ENCODE measurements at regions not wholly inside any gene's neighbourhood (a gene's known extent, or its start where the extent isn't known, plus 50 kb on each side); places are given as distances from the start of the nearest gene placed in this dataset.

- no peak for DNase-seq (ENCODE audit: low read depth)
These were observed 182.0 kb upstream of the IER5L start for GRCh38 chr9:129359916-129360536.

GRCh38 chr9:129359162-129359811 is 181.2 kb upstream of the IER5L start:
- no peak for DNase-seq (ENCODE audit: low read depth)

GRCh38 chr9:129358621-129359154 is 180.6 kb upstream of the IER5L start:
- DNase-seq (ENCODE audit: low read depth) = no peak

GRCh38 chr9:129357773-129358245 is 179.7 kb upstream of the IER5L start:
- DNase-seq (ENCODE audit: low read depth) = no peak

DNA sequence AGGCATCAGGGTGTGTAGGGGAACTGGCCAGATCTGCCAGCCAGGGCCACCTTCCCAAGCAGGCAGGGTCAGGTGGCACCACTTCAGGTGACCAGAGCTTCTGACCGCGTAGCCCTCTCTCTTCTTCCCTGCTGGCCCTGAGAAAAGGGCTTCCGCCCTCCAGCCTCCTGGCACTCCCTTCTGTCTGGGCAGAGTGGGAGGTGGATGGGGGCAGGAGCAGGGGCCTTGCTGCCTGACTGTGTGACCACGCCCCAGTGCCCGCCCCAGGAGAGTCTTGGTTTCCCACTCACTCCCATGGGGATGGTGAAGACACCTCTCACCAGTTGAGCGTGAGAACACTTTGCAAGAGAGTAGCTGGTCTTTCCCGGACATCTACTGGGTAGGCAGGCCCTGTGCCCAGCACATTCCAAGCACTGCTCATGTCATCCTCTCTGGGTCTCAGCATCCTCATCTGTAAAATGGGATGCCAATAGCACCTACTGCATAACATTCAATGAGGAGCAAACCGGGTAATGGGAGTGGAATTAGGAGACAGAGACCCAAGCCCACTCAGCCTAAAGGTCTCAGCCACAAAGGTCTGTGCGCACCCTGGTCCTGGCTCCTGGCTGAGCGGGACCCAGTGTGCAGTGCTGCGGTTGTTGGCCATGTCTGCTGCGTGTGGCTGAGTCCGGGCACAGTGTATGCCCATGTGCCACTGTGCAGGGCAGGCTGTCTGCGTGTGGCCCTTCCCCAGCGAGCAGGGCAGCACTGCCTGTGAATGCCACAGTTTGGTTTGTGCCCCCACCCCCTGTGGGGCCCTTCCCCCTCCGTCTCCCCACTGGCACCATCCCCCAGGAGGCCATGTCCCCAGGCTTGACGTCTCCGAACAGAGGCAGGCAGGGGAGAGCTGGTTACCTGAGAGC is 179.1 kb upstream of the IER5L start:
- no peak for DNase-seq (ENCODE audit: low read depth)

DNA sequence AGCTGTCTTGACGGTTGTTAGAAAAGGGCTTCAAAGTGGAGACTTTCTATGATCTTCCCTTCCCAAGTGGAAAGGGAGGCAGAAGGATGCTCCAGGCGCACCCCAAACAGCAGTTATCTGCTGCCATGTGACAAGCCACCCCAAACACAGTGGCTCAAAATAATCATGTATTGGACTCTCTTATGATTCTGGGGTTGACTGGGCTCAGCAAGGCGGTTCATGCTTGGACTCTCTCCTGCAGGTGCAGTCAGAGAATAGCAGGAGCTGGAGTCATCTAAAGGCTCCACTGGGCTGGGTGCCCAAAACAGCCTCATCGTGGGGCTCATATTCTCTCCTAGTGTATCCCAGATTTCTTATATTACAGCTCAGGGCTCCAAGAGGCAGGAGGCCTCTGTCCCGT is 177.6 kb upstream of the IER5L start:
- DNase-seq (ENCODE audit: low read depth) = no peak

GRCh38 chr9:129354498-129354897 is 176.4 kb upstream of the IER5L start:
- no peak for DNase-seq (ENCODE audit: low read depth)

DNA sequence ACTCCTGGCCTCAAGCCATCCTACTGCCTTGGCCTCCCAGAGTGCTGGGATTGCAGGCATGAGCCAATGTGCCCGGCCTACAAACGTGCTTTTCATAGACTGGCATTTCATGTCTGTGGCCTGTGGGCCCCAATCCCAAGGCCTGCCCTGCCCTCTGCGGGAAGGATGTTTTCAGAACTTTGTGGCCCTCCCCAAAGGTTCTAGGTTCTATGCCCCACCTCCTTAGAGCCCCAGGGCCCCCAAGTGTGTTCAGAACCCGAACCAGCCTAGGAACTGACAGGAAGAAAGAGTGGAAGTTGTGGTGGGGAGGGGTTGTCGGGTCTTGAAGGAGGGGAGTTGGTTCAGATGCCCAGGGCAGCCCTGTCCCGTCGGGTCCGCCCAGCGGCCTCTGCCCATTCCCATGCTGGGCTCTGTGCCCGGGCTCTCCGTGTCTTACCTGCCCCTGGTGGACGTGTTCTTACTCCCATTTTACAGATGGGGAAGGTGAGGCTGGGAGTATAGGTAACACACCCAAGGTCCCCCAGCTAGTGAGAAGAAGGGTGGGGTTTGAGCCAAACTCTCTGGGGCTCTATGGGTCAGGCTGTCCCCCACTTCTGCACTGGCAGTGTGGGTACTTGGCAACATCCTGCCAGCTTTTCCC is 175.8 kb upstream of the IER5L start:
- no peak for DNase-seq (ENCODE audit: low read depth)

DNA sequence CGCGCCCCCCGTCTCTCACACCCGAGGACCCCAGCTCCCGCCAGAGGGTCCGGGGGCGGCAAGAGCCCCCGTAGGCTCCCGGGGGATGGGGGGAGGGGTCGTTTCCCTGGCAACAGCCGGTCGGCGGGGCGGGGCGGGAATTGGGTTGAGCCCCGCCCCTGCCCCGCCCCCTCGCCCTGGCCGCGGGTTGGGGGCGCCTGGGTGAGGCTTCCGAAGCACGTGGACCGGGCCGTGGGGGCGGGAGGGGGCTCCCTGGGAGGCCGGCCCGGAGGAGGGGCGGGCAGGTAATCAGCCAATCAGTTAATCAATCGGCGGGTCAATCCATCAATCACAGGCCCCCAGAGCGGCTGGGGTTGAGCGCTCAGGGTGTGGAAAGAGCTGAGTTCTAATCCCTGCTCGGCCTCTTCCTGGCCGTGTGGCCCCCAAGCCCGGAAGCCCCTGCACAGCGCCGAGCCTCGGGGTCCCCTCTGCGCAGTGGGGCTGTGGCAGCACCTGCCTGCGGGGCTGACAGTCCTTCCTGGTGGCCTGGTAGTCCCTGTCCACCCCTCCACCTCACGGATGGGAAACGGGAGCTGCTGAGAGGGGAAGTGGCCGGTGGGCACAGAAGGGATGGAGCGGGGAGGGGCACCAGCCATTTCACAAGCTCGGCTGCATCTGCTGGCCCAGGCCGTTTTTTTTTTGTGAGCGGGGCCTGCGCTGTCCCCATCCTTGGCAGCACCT is 174.2 kb upstream of the IER5L start:
- DNase-seq (ENCODE audit: low read depth) = peak; percentile 17

- no peak for DNase-seq (ENCODE audit: low read depth)
These were observed 173.6 kb upstream of the IER5L start for GRCh38 chr9:129351642-129352145.

- no peak for DNase-seq (ENCODE audit: low read depth)
These were observed 173.1 kb upstream of the IER5L start for GRCh38 chr9:129351058-129351641.

DNA sequence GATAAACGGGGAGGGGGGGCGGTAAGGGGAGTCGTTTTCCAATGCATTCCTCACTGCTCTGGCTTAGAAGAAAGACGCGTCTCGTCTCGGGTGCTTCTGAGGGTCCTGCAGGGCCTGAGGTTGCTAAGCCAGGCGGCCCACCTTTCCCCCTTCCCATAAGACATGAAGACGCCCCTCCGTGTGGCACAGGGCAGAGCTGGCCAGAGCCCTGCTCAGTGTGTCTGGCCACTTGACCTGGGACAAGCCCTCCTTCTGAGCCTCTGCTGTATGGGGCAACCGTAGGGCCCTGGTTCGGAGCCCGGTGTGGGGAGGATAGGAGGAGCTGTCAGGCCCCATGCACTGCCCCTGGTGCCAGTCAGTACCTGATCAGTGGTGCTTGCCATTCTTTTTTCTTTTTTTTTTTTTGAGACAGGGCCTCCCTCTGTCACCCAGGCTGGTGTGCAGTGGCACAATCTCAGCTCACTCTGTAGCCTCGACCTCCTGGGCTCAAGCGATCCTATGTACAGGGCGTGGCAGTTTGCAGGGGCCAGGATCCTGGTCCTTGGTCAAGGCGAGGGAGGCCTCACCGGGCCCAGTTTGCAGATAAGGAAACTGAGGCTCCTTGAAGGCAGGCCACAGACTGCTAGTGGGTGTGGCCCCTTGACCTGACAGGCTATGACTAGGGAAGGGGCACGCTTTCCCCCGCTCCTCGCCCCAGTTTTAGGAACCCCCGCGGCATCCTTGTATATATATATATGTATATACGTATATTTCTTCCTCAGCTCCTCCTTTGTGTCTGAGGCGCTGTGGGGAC is 172.3 kb upstream of the IER5L start:
- no peak for DNase-seq (ENCODE audit: low read depth)

DNA sequence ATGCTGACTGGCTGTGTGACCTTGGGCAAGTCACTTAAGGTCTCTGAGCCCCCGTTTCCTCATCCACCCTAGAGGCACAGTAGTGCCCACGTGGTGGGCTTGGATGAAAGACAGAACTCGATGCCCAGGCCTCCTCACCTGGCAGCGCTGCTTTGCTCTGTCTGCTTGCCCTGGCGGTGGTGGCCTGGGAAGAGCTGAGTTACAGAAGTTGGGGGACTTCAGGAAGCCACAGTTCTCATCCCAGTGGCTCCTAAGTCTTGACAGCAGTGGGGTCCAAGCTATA is 171.5 kb upstream of the IER5L start:
- no peak for DNase-seq (ENCODE audit: low read depth)

DNA sequence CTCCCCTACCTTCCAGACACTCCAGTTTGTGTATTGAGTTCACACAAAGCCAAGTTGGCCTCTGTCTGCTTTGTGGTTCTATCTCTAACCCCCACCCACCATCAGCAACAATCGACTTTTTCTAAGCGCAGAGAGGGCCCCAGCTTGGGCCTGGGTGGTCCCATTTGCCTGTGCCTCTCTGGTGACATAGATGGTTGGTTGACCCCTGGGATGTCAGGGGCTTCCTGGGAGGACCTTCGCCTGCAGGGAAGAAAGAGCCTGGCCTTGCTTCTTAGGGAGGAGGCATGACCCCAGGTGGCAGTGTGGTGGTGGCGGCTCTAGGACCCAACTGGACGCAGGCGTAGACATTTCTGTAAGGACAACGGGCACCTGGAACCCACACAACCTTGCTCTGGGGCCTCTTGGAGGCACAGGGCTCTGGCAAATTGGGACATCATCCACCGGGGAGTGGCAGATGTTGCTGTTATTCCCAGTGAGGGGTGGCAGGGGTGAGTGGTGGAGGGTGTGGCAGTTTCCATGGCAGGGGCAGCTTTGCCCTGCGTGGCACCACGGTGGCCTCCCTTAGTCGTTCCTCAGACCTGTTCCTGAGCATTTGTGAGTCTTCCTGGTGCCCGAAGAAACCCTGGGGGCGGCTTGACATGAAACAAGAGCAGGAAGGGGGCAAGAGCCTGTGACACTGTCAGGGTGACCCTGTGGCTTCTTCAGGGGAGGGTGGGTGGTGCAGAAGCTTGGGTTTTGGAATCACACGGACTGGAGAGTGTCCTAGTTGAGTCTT is 171.0 kb upstream of the IER5L start:
- no peak for DNase-seq (ENCODE audit: low read depth)

DNA sequence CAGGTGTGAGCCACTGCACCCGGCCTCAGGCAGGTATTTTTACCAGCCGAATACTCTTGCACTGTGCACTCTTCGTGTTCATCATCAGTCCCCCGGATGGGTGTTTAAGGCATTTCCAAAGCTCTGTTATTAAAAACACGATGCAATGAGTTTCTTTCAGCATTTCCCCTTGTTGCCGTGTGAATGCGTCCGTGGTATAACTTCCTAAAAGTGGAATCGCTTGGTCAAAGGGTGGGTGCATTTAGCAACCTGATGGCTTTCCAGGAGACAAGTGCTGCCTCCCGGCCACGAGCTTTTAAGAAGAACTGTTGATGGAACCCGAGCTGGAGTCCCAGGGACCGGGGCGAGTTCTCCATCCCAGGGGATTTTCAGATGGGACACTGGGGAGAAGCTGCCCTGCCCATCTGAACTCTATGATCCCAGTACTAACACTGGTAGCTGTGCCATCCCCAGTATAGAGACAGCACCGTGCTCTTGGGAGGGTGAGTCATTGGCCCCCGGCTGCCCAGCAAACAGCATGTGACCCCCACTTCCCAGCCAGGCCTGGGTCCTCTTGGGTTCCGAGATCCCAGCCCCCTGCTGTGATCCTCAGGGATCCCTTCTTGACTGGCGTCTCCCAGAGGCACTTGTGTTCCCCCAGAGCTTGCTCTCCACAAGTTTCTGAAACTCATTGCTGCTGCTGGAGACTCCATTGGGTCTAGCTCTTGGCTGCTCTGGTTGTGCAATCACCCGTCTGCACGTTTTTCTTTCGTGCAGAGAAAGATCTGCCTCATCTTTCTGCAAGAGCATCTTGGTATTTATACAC is 169.5 kb upstream of the IER5L start:
- no peak for DNase-seq (ENCODE audit: low read depth)

GRCh38 chr9:129346046-129346445 is 168.0 kb upstream of the IER5L start:
- no peak for DNase-seq (ENCODE audit: low read depth)

GRCh38 chr9:129344641-129345495 is 166.8 kb upstream of the IER5L start:
- no peak for DNase-seq (ENCODE audit: low read depth)

Data from activated T-cell treated with anti-CD3 and anti-CD28 coated beads for 48 hours (primary cell).